RWPE2 (cell line): ENCODE measurements at regions not wholly inside any gene's neighbourhood (a gene's known extent, or its start where the extent isn't known, plus 50 kb on each side); places are given as distances from the start of the nearest gene placed in this dataset.

Experiments used
- ATAC-seq: fragments of 200-7000 bp; cut with Tn5 transposase; 3 replicates; pipeline ENCODE4 v1.9.1; 2021; ENCODE audit warnings: low read depth
- DNase-seq: peaks from one replicate; pipeline ENCODE4 v3.0.0-alpha.2; 2020; ENCODE audit warnings: low spot score
- H3K27ac ChIP-seq: fragments of 450-650 bp; 2 replicates; pipeline ENCODE4 v1.5.1; 2017; ENCODE audit warnings: mild to moderate bottlenecking; ENCODE audit not compliant: poor library complexity, severe bottlenecking
- H3K27me3 ChIP-seq: fragments of 250-450 bp; sonication (Bioruptor Pico); 2 replicates; pipeline ENCODE4 v1.5.1; 2021; ENCODE audit warnings: mild to moderate bottlenecking, moderate library complexity; ENCODE audit not compliant: insufficient read depth, poor library complexity, severe bottlenecking
- H3K36me3 ChIP-seq: fragments of 250-450 bp; sonication (Bioruptor Pico); 2 replicates; pipeline ENCODE4 v1.5.1; 2020; ENCODE audit warnings: low read depth, mild to moderate bottlenecking, moderate library complexity
- H3K4me1 ChIP-seq: fragments of 250-450 bp; sonication (Bioruptor Pico); 2 replicates; pipeline ENCODE4 v1.5.1; 2021; ENCODE audit warnings: mild to moderate bottlenecking, moderate library complexity; ENCODE audit not compliant: insufficient read depth, poor library complexity, severe bottlenecking
- H3K4me3 ChIP-seq: fragments of 250-450 bp; sonication (Bioruptor Pico); 2 replicates; pipeline ENCODE4 v1.5.1; 2021; ENCODE audit warnings: mild to moderate bottlenecking, moderate library complexity; ENCODE audit not compliant: severe bottlenecking
- H3K9me3 ChIP-seq: fragments of 250-450 bp; sonication (Bioruptor Pico); 2 replicates; pipeline ENCODE4 v1.5.1; 2021; ENCODE audit warnings: mild to moderate bottlenecking, moderate library complexity; ENCODE audit not compliant: severe bottlenecking
- TF ChIP-seq, protein P1 (sequence below): fragments of 450-650 bp; IDR thresholded peaks from one replicate; pipeline ENCODE4 v1.5.1; 2017; ENCODE audit warnings: mild to moderate bottlenecking, moderate library complexity; ENCODE audit not compliant: poor library complexity, severe bottlenecking

DNA sequence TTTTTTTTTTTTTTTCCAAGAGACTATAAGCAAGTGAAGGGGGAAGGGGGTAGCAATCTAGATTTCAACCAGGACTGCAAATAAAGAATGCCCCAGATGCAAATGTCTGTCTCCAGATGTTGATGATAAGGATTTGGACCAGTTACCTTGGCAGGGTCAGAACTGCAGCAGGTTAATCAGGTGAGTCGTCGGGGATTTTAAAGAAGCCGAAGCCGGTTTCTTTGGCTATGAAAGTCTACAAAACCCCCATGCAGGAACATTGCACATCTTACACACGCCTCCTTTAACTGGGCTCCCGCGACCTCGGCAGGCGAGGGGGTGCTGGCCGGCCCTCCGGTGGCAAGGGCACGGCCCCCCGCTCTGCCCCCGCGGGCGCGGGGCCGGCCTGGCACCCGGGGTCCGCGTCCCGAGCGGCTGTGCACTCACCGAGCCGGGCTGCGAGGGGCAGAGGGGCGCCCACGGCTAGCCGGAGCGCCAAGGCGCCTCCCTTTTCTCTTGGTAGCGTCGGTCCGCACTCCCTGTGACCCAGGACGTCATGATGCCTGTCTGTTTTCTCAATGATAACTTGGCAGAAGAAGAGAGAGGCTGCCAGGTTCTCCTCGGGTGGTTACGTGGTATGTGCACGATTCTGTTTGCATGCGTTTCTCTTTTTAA is 366.3 kb upstream of the ESRRG start:
- Histone ChIP-seq H3K4me1 (no peaks in the 10 kb centered on the region), H3K9me3 (no peaks in the 10 kb centered on the region), H3K27me3 (no peaks in the 10 kb centered on the region), H3K36me3 (no peaks in the 10 kb centered on the region), H3K27ac (no peak overlapping the region), H3K4me3 (peak overlapping the region; percentile 35)
- no peak for DNase-seq
- ATAC-seq: peak; percentile 66; the same call in 2 of the 3 replicates
- TF ChIP-seq, protein P1, sequence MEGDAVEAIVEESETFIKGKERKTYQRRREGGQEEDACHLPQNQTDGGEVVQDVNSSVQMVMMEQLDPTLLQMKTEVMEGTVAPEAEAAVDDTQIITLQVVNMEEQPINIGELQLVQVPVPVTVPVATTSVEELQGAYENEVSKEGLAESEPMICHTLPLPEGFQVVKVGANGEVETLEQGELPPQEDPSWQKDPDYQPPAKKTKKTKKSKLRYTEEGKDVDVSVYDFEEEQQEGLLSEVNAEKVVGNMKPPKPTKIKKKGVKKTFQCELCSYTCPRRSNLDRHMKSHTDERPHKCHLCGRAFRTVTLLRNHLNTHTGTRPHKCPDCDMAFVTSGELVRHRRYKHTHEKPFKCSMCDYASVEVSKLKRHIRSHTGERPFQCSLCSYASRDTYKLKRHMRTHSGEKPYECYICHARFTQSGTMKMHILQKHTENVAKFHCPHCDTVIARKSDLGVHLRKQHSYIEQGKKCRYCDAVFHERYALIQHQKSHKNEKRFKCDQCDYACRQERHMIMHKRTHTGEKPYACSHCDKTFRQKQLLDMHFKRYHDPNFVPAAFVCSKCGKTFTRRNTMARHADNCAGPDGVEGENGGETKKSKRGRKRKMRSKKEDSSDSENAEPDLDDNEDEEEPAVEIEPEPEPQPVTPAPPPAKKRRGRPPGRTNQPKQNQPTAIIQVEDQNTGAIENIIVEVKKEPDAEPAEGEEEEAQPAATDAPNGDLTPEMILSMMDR: no peak

DNA sequence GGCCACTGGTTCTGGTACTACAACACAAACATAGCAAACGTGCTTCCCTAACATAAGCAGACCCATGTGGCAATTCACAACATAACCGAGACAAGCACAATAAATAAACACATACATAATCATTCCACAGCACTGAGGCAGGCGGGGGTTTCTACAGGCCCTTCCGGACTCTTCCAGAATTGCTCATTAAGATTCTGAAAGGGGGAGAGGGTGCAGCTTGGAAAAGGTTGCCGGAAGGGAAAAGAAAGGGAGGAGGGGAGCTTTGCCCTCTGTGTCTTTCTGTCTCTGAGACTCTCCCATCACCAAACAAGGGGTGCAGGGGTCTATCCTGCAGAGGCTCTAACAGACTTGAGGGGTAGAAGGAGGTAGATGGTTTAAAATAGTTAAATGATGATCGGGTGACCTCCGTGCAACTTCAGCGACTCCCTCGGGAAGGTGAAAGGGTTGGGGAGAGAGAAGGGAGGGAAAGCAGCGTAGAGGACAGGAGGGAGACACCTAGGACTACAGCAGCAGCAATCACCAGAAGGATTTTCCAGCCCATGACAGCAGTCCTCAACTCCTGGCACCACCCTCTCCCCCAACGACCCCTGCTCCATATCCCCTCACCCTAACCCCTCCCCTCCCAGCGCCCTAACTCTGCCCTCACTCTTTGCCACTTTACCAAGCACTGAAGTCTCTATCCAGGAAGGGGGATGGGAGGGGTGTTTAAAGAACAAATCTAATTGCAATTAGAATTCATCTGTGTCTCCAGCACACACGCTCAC is 365.5 kb upstream of the ESRRG start:
- Histone ChIP-seq H3K36me3 (no peaks in the 10 kb centered on the region), H3K27me3 (no peaks in the 10 kb centered on the region), H3K27ac (no peak overlapping the region), H3K4me3 (no peak overlapping the region), H3K9me3 (no peaks in the 10 kb centered on the region), H3K4me1 (no peaks in the 10 kb centered on the region)
- ATAC-seq: no peak
- TF ChIP-seq, protein P1: no peak
- DNase-seq: no peak

DNA sequence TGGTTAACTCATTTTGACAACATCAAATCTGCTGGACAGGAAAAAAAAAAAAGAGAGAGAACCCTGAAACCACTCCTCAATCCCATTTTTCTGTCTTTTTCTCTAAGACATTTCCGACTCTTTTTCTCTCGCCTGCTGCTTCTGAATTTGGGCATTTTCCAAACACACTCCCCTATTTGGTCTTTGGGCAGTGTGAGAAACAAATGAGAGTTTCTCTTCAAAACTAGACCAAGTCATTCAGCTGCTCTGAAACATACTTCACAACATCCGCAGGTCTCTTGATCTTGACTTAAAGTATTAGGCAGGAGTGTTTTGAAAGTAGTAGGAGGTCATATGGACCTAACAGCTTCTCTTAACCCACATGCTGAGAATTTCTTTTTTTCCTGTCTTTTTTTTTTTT is 364.8 kb upstream of the ESRRG start:
- H3K4me1 ChIP-seq: no peaks in the 10 kb centered on the region
- ATAC-seq (no peak), DNase-seq (no peak)
- H3K4me3 ChIP-seq: no peak overlapping the region
- TF ChIP-seq, protein P1: no peak
- no peaks in the 10 kb centered on the region for H3K9me3 ChIP-seq
- H3K27me3 ChIP-seq: no peaks in the 10 kb centered on the region
- no peak overlapping the region for H3K27ac ChIP-seq
- H3K36me3 ChIP-seq: no peaks in the 10 kb centered on the region

DNA sequence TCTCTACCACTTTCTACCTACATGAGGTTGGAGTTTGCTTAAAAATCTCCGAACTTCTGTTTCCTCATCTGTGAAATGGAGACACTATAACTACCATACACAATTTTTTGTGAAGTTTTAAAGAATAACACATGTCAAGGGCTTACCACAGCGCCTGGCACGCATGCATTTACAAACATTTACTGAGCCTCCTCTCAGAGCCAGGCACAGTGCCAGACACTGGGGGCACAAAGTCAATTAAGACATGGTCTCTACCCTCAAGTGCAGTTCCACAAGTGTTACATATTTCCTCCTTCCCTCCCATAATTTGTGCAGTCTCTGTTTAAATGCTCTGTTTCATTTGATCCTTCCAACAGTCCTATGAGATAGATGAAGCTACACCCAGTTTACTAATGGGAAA is 356.4 kb upstream of the ESRRG start:
- ATAC-seq: no peak
- no peaks in the 10 kb centered on the region for H3K9me3 ChIP-seq

More for the DNA sequence above, 356.4 kb upstream of the ESRRG start:
- H3K36me3 ChIP-seq: no peaks in the 10 kb centered on the region
- no peaks in the 10 kb centered on the region for H3K27me3 ChIP-seq
- no peak overlapping the region for H3K27ac ChIP-seq
- H3K4me1 ChIP-seq: no peaks in the 10 kb centered on the region
- TF ChIP-seq, protein P1: no peak
- no peak overlapping the region for H3K4me3 ChIP-seq
- no peak for DNase-seq
